ENCODE measurements at regions not wholly inside any gene's neighbourhood (a gene's known extent, or its start where the extent isn't known, plus 50 kb on each side); places are given as distances from the start of the nearest gene placed in this dataset.

GRCh38 chr13:97109841-97110492 is 112.2 kb upstream of the MBNL2 start:
- DNase-seq (ENCODE audit: extremely low read depth, low read depth), result no peak
- no peak overlapping the region for H3K4me3 ChIP-seq (replicated peaks; ENCODE audit: low read depth, low read length)
- TF ChIP-seq, protein P1, sequence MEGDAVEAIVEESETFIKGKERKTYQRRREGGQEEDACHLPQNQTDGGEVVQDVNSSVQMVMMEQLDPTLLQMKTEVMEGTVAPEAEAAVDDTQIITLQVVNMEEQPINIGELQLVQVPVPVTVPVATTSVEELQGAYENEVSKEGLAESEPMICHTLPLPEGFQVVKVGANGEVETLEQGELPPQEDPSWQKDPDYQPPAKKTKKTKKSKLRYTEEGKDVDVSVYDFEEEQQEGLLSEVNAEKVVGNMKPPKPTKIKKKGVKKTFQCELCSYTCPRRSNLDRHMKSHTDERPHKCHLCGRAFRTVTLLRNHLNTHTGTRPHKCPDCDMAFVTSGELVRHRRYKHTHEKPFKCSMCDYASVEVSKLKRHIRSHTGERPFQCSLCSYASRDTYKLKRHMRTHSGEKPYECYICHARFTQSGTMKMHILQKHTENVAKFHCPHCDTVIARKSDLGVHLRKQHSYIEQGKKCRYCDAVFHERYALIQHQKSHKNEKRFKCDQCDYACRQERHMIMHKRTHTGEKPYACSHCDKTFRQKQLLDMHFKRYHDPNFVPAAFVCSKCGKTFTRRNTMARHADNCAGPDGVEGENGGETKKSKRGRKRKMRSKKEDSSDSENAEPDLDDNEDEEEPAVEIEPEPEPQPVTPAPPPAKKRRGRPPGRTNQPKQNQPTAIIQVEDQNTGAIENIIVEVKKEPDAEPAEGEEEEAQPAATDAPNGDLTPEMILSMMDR (IDR thresholded peaks at IDR 0.05; ENCODE audit: low read depth, low read length, missing control alignments), result peak; percentile 87

DNA sequence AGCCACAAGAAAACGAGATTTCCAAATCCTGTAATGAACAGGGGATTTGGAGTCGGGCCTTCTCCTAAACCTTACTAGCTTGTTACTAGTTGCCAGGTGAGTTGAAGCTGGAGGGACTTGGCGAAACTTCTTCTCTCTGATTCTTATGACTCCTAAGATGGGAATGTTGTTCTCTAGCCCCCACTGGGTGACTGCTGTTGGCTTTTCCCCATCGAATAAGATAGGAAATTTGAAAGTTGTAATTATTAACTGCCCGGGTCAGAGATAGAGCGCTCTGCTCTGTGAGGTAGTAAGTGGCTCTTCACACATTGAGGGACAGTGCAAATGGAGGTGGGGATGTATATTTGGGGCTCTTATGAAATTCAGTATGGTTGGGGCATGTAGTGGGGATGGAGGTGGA is 111.2 kb upstream of the MBNL2 start:
- DNase-seq (ENCODE audit: extremely low read depth, low read depth), result no peak
- no peak overlapping the region for H3K4me3 ChIP-seq (replicated peaks; ENCODE audit: low read depth, low read length)
- TF ChIP-seq, protein P1 (IDR thresholded peaks at IDR 0.05; ENCODE audit: low read depth, low read length, missing control alignments), result no peak

DNA sequence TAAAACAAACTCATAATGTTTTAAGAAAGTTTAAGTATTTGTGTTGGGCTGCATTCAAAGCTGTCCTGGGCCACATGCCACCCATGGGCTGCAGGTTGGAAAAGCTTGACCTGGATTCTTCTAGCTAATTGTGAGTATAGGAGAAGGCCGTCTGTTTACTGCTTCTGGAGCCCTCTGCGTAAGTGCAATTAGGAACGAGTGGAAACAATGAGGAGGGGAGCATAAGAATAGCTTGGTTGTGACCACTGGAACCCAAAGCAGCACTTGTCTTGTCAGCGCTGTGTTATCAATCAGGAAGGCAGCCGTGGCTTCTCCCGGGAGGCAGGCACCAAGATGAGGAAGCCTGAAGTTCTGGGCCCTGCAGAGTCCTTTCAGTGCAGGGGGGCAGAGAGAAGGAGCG is 110.4 kb upstream of the MBNL2 start:
- TF ChIP-seq, protein P1 (IDR thresholded peaks at IDR 0.05; ENCODE audit: low read depth, low read length, missing control alignments), result no peak
- no peak for DNase-seq (ENCODE audit: extremely low read depth, low read depth)

GRCh38 chr13:97112446-97113152 is 109.5 kb upstream of the MBNL2 start:
- TF ChIP-seq, protein P1 (IDR thresholded peaks at IDR 0.05; ENCODE audit: low read depth, low read length, missing control alignments), result no peak
- H3K4me3 ChIP-seq (replicated peaks; ENCODE audit: low read depth, low read length), result no peak overlapping the region
- DNase-seq (ENCODE audit: extremely low read depth, low read depth), result no peak

More for the DNA sequence above, 110.4 kb upstream of the MBNL2 start:
- H3K4me3 ChIP-seq (replicated peaks; ENCODE audit: low read depth, low read length), result no peak overlapping the region

DNA sequence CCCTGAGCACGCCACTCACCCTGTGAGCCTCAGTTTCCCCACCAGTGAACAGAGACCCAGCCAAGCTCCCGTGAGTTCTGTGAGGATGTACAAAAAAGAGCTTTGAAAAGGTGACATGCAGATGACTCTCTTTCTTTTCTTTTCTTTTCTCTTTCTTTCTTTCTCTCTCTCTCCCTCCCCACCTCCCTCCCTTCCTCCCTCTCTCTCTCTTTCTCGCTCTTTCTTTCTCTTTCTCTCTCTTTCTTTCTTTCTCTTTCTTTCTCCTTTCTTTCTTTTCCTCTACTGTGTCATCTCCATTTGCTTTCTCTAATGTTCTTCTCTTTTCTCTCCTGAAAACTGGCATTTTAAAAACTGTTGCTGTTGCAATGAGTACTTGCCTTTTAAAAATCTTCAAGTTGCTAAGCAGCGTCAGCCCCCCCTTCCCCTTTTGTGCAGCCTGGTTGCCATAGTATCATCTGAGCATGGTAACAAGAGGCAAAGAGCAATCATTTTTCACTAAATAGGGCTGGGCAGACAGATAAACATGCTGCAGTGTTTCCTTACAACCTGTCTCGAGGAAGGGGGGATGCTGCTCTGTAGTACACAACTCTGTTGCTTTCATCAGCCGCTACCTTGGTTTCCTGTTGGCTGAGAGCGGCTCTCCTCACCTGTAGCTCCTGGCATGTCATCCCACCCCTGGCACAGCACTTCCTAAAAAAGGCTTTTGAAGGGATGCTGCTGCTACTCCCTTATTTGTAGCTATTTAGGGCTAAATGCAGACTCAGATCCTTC is 108.7 kb upstream of the MBNL2 start:
- TF ChIP-seq, protein P1 (IDR thresholded peaks at IDR 0.05; ENCODE audit: low read depth, low read length, missing control alignments), result no peak
- DNase-seq (ENCODE audit: extremely low read depth, low read depth), result no peak
- no peak overlapping the region for H3K4me3 ChIP-seq (replicated peaks; ENCODE audit: low read depth, low read length)

DNA sequence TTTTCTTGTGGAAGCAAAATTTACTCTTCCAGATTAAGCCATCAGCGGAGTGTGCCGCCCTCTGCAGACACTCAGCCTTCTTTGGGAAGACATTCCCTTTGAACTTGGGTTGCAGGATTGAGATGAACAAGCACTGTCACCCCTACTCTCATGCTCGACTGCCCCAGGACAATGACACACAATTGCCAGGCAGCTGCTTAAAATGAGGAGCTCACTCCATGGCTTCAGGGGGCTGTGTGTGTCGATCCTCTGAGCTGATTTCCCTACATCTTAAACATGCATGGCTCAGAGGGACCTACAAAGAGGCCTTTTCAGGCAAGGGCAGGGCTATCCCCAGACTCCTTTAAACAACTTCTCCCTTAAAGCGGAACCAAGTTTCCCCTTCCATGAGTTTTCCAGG is 107.5 kb upstream of the MBNL2 start:
- DNase-seq (ENCODE audit: extremely low read depth, low read depth), result no peak

More for the DNA sequence above, 107.5 kb upstream of the MBNL2 start:
- H3K4me3 ChIP-seq (replicated peaks; ENCODE audit: low read depth, low read length), result no peak overlapping the region
- TF ChIP-seq, protein P1 (IDR thresholded peaks at IDR 0.05; ENCODE audit: low read depth, low read length, missing control alignments), result no peak
